SK-N-SH treated with all-trans-retinoic acid at 6 μM for 48 hours (cell line): ENCODE measurements at regions not wholly inside any gene's neighbourhood (a gene's known extent, or its start where the extent isn't known, plus 50 kb on each side); places are given as distances from the start of the nearest gene placed in this dataset.

Experiments used
- ARNTL ChIP-seq: fragments of 450-650 bp; formaldehyde crosslinking; IDR thresholded peaks from 2 replicates; pipeline ENCODE4 v1.5.0; 2020; ENCODE audit warnings: low read depth, mild to moderate bottlenecking, moderate library complexity, borderline replicate concordance
- TF ChIP-seq, protein P1 (sequence below): fragments of 250-450 bp; sonication (Bioruptor Pico); IDR thresholded peaks from 2 replicates; pipeline ENCODE4 v1.5.0; 2020; ENCODE audit warnings: mild to moderate bottlenecking, moderate library complexity

DNA sequence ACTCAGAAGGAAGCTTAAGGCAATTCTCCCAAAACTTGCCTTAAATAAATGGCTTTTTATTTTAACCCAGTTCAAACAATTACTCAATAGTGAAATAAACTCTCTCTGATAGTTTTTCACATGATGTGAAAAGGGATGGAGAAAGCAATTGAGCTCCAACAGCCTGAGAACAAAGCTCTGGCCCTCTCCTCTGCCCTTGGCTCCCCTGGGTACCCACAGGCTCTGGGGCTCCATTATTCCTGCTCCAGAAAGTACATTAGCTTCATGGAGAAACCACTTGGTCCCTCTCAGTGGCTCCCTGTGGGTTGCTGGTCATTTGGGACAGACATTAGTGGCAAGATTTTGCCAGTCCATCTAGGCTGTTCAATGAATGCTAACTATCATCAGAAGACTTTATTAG, 242.8 kb downstream of the ATP23 start:
- TF ChIP-seq ARNTL (CRISPR knock-in tag): no peak
- TF ChIP-seq, protein P1, sequence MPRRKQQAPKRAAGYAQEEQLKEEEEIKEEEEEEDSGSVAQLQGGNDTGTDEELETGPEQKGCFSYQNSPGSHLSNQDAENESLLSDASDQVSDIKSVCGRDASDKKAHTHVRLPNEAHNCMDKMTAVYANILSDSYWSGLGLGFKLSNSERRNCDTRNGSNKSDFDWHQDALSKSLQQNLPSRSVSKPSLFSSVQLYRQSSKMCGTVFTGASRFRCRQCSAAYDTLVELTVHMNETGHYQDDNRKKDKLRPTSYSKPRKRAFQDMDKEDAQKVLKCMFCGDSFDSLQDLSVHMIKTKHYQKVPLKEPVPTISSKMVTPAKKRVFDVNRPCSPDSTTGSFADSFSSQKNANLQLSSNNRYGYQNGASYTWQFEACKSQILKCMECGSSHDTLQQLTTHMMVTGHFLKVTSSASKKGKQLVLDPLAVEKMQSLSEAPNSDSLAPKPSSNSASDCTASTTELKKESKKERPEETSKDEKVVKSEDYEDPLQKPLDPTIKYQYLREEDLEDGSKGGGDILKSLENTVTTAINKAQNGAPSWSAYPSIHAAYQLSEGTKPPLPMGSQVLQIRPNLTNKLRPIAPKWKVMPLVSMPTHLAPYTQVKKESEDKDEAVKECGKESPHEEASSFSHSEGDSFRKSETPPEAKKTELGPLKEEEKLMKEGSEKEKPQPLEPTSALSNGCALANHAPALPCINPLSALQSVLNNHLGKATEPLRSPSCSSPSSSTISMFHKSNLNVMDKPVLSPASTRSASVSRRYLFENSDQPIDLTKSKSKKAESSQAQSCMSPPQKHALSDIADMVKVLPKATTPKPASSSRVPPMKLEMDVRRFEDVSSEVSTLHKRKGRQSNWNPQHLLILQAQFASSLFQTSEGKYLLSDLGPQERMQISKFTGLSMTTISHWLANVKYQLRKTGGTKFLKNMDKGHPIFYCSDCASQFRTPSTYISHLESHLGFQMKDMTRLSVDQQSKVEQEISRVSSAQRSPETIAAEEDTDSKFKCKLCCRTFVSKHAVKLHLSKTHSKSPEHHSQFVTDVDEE: no peak
